GM23248 (cell line): ENCODE measurements at regions not wholly inside any gene's neighbourhood (a gene's known extent, or its start where the extent isn't known, plus 50 kb on each side); places are given as distances from the start of the nearest gene placed in this dataset.
"Not testable (repeated sequence)": the region's sequence is repeated elsewhere in the genome, so short reads cannot be mapped to it uniquely, and the experiment has no call there.

Experiments used
- DNase-seq: peaks from one replicate; pipeline ENCODE4 v3.0.0-alpha.2; 2015
- H2AFZ ChIP-seq: fragments of 200-600 bp; sonication (generic); 2 replicates; pipeline ENCODE4 v1.6.1; 2016; ENCODE audit warnings: antibody characterized with exemption
- H3F3A ChIP-seq: fragments of 200-600 bp; sonication (generic); 2 replicates; pipeline ENCODE4 v1.6.1; 2016; ENCODE audit warnings: mild to moderate bottlenecking, antibody characterized with exemption, mixed run types; ENCODE audit not compliant: insufficient read depth
- H3K27ac ChIP-seq: fragments of 200-600 bp; sonication (generic); 2 replicates; pipeline ENCODE4 v1.5.1; 2016; ENCODE audit warnings: mild to moderate bottlenecking
- H3K27me3 ChIP-seq: fragments of 200-600 bp; sonication (generic); replicated peaks from 2 replicates; pipeline ENCODE4 v1.6.1; 2016; ENCODE audit warnings: mild to moderate bottlenecking; ENCODE audit not compliant: insufficient read depth
- H3K36me3 ChIP-seq: fragments of 200-600 bp; sonication (generic); 2 replicates; pipeline ENCODE4 v1.6.1; 2016; ENCODE audit warnings: low read depth, mild to moderate bottlenecking
- H3K4me1 ChIP-seq: fragments of 200-600 bp; sonication (generic); 2 replicates; pipeline ENCODE4 v1.6.1; 2016; ENCODE audit warnings: mild to moderate bottlenecking; ENCODE audit not compliant: insufficient read depth
- H3K4me2 ChIP-seq: fragments of 200-600 bp; sonication (generic); one replicate; pipeline ENCODE4 v1.6.1; 2016; ENCODE audit warnings: mild to moderate bottlenecking; ENCODE audit not compliant: unreplicated experiment
- H3K4me3 ChIP-seq: fragments of 200-600 bp; sonication (generic); 2 replicates; pipeline ENCODE4 v1.5.1; 2016; ENCODE audit warnings: mild to moderate bottlenecking
- H3K79me2 ChIP-seq: fragments of 200-600 bp; sonication (generic); 2 replicates; pipeline ENCODE4 v1.6.1; 2016; ENCODE audit warnings: mild to moderate bottlenecking; ENCODE audit not compliant: insufficient read depth
- H3K9ac ChIP-seq: fragments of 200-600 bp; sonication (generic); 2 replicates; pipeline ENCODE4 v1.6.1; 2016; ENCODE audit warnings: mild to moderate bottlenecking
- H3K9me2 ChIP-seq: fragments of 200-600 bp; sonication (generic); 2 replicates; pipeline ENCODE4 v1.6.1; 2016; ENCODE audit warnings: mixed run types, mild to moderate bottlenecking, moderate library complexity; ENCODE audit not compliant: insufficient read depth
- H3K9me3 ChIP-seq: fragments of 200-600 bp; sonication (generic); one replicate; pipeline ENCODE4 v1.6.1; 2017; ENCODE audit warnings: low read depth
- H4K20me1 ChIP-seq: fragments of 200-600 bp; sonication (generic); 2 replicates; pipeline ENCODE4 v1.6.0; 2016; ENCODE audit not compliant: insufficient read depth
- EZH2 ChIP-seq: fragments of 200-600 bp; sonication (generic); IDR thresholded peaks from 2 replicates; pipeline ENCODE4 v1.6.1; 2018; ENCODE audit warnings: antibody characterized with exemption, mild to moderate bottlenecking; ENCODE audit not compliant: insufficient read depth, poor library complexity, severe bottlenecking
- EZH2phosphoT487 ChIP-seq: fragments of 200-600 bp; sonication (generic); IDR thresholded peaks from 2 replicates; pipeline ENCODE4 v1.6.1; 2018; ENCODE audit warnings: antibody characterized with exemption, moderate library complexity, mild to moderate bottlenecking, low read depth; ENCODE audit not compliant: insufficient read depth
- WGBS, 2 experiments: methylation state at CpG; one replicate each; pipeline ENCODE4 v1.1.6; 2015 to 2017; ENCODE audit warnings: low lambda C conversion rate in 2 of 2, low coverage in 1 of 2; ENCODE audit errors: missing lambda C conversion rate in 2 of 2; 5-methylcytosine and 5-hydroxymethylcytosine counted together
- in situ Hi-C: fragments of 300-500 bp; cut with MboI; formaldehyde crosslinking; loops from 2 replicates; pipeline ENCODE4 v1.15.0; 2020

- no peak overlapping the region for H3K4me3 ChIP-seq
- no peaks in the 10 kb centered on the region for H3K36me3 ChIP-seq
- no peaks in the 10 kb centered on the region for H3K27me3 ChIP-seq
- H3K9me2 ChIP-seq, result no peaks in the 10 kb centered on the region
- H3K4me2 ChIP-seq, result no peak overlapping the region
- in situ Hi-C loops, result no loop called here
- H3K4me1 ChIP-seq, result no peaks in the 10 kb centered on the region
- H3K27ac ChIP-seq, result no peak overlapping the region
- H3K9me3 ChIP-seq, result no peaks in the 10 kb centered on the region
- WGBS, 2 experiments, result 40 to 41% methylated on average over 2 of the region's 2 CpGs
- no peak for TF ChIP-seq EZH2phosphoT487
- no peak for TF ChIP-seq EZH2
- DNase-seq, result peak; percentile 22
- no peaks in the 10 kb centered on the region for H3K79me2 ChIP-seq
- no peak overlapping the region for H2AFZ ChIP-seq
- no peaks in the 10 kb centered on the region for H4K20me1 ChIP-seq
- H3F3A ChIP-seq, result no peaks in the 10 kb centered on the region
- no peak overlapping the region for H3K9ac ChIP-seq
These were observed 562.7 kb upstream of the SLC39A10 start for GRCh38 chr2:195094330-195094729.

- in situ Hi-C loops, result no loop called here
- H3K36me3 ChIP-seq, result no peaks in the 10 kb centered on the region
- H4K20me1 ChIP-seq, result no peaks in the 10 kb centered on the region
- H3K27me3 ChIP-seq, result no peaks in the 10 kb centered on the region
- no peak overlapping the region for H3K9ac ChIP-seq
- H3K4me3 ChIP-seq, result no peak overlapping the region
- no peak overlapping the region for H2AFZ ChIP-seq
- no peaks in the 10 kb centered on the region for H3K9me3 ChIP-seq
- H3K9me2 ChIP-seq, result no peaks in the 10 kb centered on the region
- TF ChIP-seq EZH2 (no peak), EZH2phosphoT487 (no peak)
- H3F3A ChIP-seq, result no peaks in the 10 kb centered on the region
- H3K4me2 ChIP-seq, result no peak overlapping the region
- H3K27ac ChIP-seq, result no peak overlapping the region
- DNase-seq, result peak; percentile 0
- no peaks in the 10 kb centered on the region for H3K4me1 ChIP-seq
- H3K79me2 ChIP-seq, result no peaks in the 10 kb centered on the region
These were observed 564.7 kb upstream of the SLC39A10 start for GRCh38 chr2:195092341-195092740.

GRCh38 chr2:195072806-195073205 lies 584.2 kb upstream of the SLC39A10 start:
- H3K4me3 ChIP-seq, DNase-seq, H3K4me2 ChIP-seq, H3K79me2 ChIP-seq, H4K20me1 ChIP-seq, H2AFZ ChIP-seq, in situ Hi-C loops, H3K9me2 ChIP-seq, H3K9ac ChIP-seq, H3K27me3 ChIP-seq, H3F3A ChIP-seq, H3K27ac ChIP-seq, H3K9me3 ChIP-seq, H3K4me1 ChIP-seq, H3K36me3 ChIP-seq: not testable (repeated sequence)
- 27 to 48% methylated on average over 6 to 9 of the region's 13 CpGs for WGBS, 2 experiments

DNA sequence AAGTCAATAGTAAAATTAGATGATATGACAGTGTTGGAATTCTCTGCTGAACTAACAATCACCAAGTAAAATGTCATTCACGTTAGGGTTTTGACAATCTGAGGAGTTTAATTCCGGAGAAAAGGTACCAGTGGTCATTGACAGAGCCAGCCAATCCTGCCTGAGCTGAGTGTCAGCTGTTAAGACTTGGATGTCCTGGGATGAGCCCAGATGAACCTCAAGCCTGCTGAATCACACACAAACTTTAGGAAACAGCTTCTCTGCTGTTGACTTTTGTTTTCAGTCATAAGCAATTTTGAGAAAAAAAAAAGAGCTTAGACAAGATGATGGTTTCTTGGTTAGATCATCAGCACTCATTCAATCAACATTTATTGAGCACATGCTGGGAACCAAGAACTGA lies 600.0 kb upstream of the SLC39A10 start:
- Histone ChIP-seq H4K20me1 (no peaks in the 10 kb centered on the region), H3F3A (no peaks in the 10 kb centered on the region), H3K4me3 (no peak overlapping the region), H3K9me3 (no peaks in the 10 kb centered on the region), H3K9me2 (no peaks in the 10 kb centered on the region), H3K9ac (no peak overlapping the region), H3K4me1 (no peaks in the 10 kb centered on the region), H3K36me3 (no peaks in the 10 kb centered on the region), H3K79me2 (no peaks in the 10 kb centered on the region), H3K27ac (no peak overlapping the region), H2AFZ (no peak overlapping the region), H3K27me3 (no peaks in the 10 kb centered on the region), H3K4me2 (no peak overlapping the region)
- no peak for TF ChIP-seq EZH2
- no peak for DNase-seq
- in situ Hi-C loops, result no loop called here
- WGBS, 2 experiments, result 2 to 3% methylated on average over 2 of the region's 2 CpGs

DNA sequence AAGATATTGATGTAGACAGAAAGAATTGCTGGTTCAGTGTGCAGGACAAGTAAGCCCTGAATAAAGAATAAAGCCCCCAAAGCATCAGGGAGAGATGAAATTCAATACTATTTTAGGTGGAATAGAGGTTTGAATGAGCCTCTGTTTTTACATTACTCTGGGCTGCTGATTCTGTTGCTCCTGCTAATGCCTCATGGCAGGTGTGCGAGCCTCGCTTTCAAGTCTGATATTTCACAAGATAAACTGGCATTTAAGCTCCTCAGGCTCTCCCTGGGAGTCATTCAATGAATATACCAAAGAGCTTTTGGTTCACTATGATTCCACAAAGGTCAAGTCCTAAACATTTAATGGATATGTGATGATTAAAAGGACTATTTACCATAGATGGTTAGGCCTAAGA lies 601.0 kb upstream of the SLC39A10 start:
- no peaks in the 10 kb centered on the region for H3F3A ChIP-seq
- WGBS, 2 experiments, result 41 to 45% methylated on average over 2 of the region's 2 CpGs
- H3K4me3 ChIP-seq, result no peak overlapping the region
- H3K27me3 ChIP-seq, result no peaks in the 10 kb centered on the region
- H3K9ac ChIP-seq, result no peak overlapping the region
- DNase-seq, result no peak
- no peaks in the 10 kb centered on the region for H3K79me2 ChIP-seq
- TF ChIP-seq EZH2 (no peak), EZH2phosphoT487 (no peak)
- in situ Hi-C loops, result no loop called here
- no peak overlapping the region for H3K27ac ChIP-seq
- no peak overlapping the region for H3K4me2 ChIP-seq
- H3K9me2 ChIP-seq, result no peaks in the 10 kb centered on the region
- no peak overlapping the region for H2AFZ ChIP-seq
- no peaks in the 10 kb centered on the region for H3K9me3 ChIP-seq
- H3K36me3 ChIP-seq, result no peaks in the 10 kb centered on the region
- H4K20me1 ChIP-seq, result no peaks in the 10 kb centered on the region
- H3K4me1 ChIP-seq, result no peaks in the 10 kb centered on the region
